Fibroblast of skin of back (primary cell): ENCODE measurements at regions not wholly inside any gene's neighbourhood (a gene's known extent, or its start where the extent isn't known, plus 50 kb on each side); places are given as distances from the start of the nearest gene placed in this dataset.
A peak's percentile ranks its signal among the peaks of the same experiment; 100 is the strongest.
"Not testable (repeated sequence)": the region's sequence is repeated elsewhere in the genome, so short reads cannot be mapped to it uniquely, and the experiment has no call there.

Source experiments
- DNase-seq: peaks from one replicate; pipeline ENCODE4 v3.0.0-alpha.2; 2013

GRCh38 chrX:25853002-25853479 is 285.1 kb upstream of the MAGEB18 start:
- DNase-seq = no peak

GRCh38 chrX:25858273-25858880 is 279.8 kb upstream of the MAGEB18 start:
- peak; percentile 4 for DNase-seq

- DNase-seq = no peak
Measured at GRCh38 chrX:25860322-25860721, 277.8 kb upstream of the MAGEB18 start.

GRCh38 chrX:25869761-25870160 is 268.4 kb upstream of the MAGEB18 start:
- peak; percentile 9 for DNase-seq

- DNase-seq = peak; percentile 42
Measured at GRCh38 chrX:25872786-25873185, 265.4 kb upstream of the MAGEB18 start.

- DNase-seq = peak; percentile 36
Measured at GRCh38 chrX:25873196-25873595, 264.9 kb upstream of the MAGEB18 start.

GRCh38 chrX:25878806-25879205 is 259.3 kb upstream of the MAGEB18 start:
- no peak for DNase-seq

- DNase-seq = not testable (repeated sequence)
Measured at GRCh38 chrX:25882503-25882902, 255.6 kb upstream of the MAGEB18 start.

- no peak for DNase-seq
Measured at GRCh38 chrX:25897758-25898157, 240.4 kb upstream of the MAGEB18 start.

- not testable (repeated sequence) for DNase-seq
Measured at GRCh38 chrX:25905728-25906127, 232.4 kb upstream of the MAGEB18 start.

- DNase-seq = peak; percentile 5
Measured at GRCh38 chrX:25925946-25926345, 212.2 kb upstream of the MAGEB18 start.

- no peak for DNase-seq
Measured at GRCh38 chrX:25928316-25928715, 209.8 kb upstream of the MAGEB18 start.

GRCh38 chrX:25941087-25941486 is 197.1 kb upstream of the MAGEB18 start:
- peak; percentile 17 for DNase-seq

GRCh38 chrX:25941559-25942250 is 196.4 kb upstream of the MAGEB18 start:
- peak; percentile 13 for DNase-seq

GRCh38 chrX:25968920-25969319 is 169.2 kb upstream of the MAGEB18 start:
- peak; percentile 11 for DNase-seq

GRCh38 chrX:25976683-25977310 is 161.3 kb upstream of the MAGEB18 start:
- DNase-seq = no peak

GRCh38 chrX:25998687-25999086 is 139.5 kb upstream of the MAGEB18 start:
- DNase-seq = no peak

- DNase-seq = no peak
Measured at GRCh38 chrX:26007462-26007861, 130.7 kb upstream of the MAGEB18 start.

GRCh38 chrX:26008042-26008441 is 130.1 kb upstream of the MAGEB18 start:
- DNase-seq = no peak

GRCh38 chrX:26008691-26009090 is 129.5 kb upstream of the MAGEB18 start:
- no peak for DNase-seq

GRCh38 chrX:26019386-26019785 is 118.8 kb upstream of the MAGEB18 start:
- DNase-seq = no peak

GRCh38 chrX:26026179-26026578 is 112.0 kb upstream of the MAGEB18 start:
- DNase-seq = peak; percentile 36

GRCh38 chrX:26032111-26032912 is 105.8 kb upstream of the MAGEB18 start:
- peak; percentile 53 for DNase-seq
